Erythroblast (primary cell): ENCODE measurements at regions not wholly inside any gene's neighbourhood (a gene's known extent, or its start where the extent isn't known, plus 50 kb on each side); places are given as distances from the start of the nearest gene placed in this dataset.

Source experiments
- GATA1 ChIP-seq: IDR thresholded peaks from 2 replicates; pipeline ENCODE4 v1.6.1; 2011; ENCODE audit warnings: low read depth, mild to moderate bottlenecking, control low read depth, low read length, moderate library complexity
- POLR2A ChIP-seq: IDR thresholded peaks from 2 replicates; pipeline ENCODE4 v1.6.1; 2011; ENCODE audit warnings: mild to moderate bottlenecking, low read length

- TF ChIP-seq POLR2A = no peak
- TF ChIP-seq GATA1 = no peak
Measured at GRCh38 chr7:153006452-153006851, 246.9 kb downstream of the ACTR3B start.
